ENCODE measurements at regions not wholly inside any gene's neighbourhood (a gene's known extent, or its start where the extent isn't known, plus 50 kb on each side); places are given as distances from the start of the nearest gene placed in this dataset.
"Not testable (repeated sequence)": the region's sequence is repeated elsewhere in the genome, so short reads cannot be mapped to it uniquely, and the experiment has no call there.

DNA sequence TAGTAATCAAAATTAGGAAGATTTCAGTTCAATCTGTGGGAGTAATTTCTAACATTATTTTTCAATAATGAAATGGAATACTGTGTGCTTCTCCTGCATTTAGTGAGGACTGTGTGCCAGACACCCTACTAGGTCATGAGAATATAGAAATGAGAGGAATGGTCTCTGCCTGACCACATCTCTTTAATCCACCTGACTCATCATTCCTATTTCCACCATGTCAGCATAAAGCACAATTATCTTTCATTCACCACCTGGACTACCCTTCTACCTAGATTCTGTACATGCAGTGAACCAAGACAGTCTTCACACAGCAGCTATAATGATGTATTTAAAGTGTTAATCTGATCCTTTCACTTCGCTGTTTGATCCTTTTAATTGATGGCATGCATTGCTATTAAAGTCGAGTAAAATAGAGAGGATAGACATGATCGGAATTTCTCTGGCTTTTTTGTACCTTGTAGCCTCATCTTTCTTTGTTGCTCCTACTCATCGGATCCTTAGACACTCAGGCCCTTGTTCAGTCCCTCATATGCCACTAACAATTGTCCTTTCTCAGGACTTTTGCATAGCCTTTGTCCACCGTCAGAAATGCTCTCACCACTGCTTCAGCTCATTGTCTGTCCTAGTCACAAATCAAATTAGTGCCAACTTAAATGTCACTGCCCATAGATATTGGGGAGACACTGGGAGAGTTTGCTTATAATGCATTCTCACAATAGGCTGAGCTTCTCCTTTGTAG is 1037.1 kb downstream of the REEP3 start:
- no peak overlapping the region for H3K27ac ChIP-seq
- no peak overlapping the region for H3K4me3 ChIP-seq (ENCODE audit: low read depth in 1 of 2, low read length in 1 of 2)
- no peaks in the 10 kb centered on the region for H3K36me3 ChIP-seq
- no peaks in the 10 kb centered on the region for H3K27me3 ChIP-seq
- H3K9me3 ChIP-seq: no peaks in the 10 kb centered on the region
- TF ChIP-seq CTCF (IDR thresholded peaks at IDR 0.05): no peak
- no peaks in the 10 kb centered on the region for H3K4me1 ChIP-seq (ENCODE audit: control insufficient read depth in 1 of 2, insufficient read depth in 1 of 2, low read depth in 1 of 2, low read length in 1 of 2)

GRCh38 chr10:64571056-64571455 is 1049.9 kb downstream of the REEP3 start:
- TF ChIP-seq CTCF (IDR thresholded peaks at IDR 0.05): no peak

DNA sequence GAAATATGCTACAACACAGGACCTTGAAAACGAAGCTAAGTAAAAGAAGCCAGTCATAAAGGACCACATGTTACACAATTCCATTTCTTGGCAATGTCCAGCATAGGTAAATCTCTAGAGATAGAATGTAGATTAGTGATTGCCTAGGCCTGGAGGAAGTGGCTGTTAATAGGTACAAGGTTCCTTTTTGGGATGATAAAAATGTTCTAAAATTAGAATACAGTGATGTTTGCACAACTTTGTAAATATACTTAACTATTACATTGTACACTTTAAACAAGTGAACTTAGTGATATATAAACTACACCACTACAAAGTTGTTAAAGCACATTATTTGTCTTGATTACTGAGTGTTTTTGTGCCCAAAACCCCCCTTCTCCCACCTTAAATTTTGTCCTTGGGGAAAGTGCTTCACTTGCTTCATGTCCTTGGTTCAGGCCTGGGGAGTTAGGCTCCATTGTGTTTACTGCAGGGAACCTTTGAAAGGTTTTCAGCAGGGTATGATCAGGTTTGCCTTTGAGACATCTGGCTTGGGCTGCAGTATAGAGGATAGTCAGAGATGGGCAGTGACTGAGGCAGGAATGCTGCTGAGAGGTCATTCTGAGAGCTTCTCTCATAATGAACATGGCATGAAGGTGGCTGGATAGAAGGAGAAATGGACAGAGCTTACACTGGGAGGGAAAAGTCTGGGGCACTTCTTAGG is 1052.6 kb downstream of the REEP3 start:
- Histone ChIP-seq H3K9me3 (no peaks in the 10 kb centered on the region), H3K36me3 (no peaks in the 10 kb centered on the region), H3K4me3 (ENCODE audit: low read depth in 1 of 2, low read length in 1 of 2) (no peak overlapping the region), H3K27me3 (no peaks in the 10 kb centered on the region), H3K27ac (no peak overlapping the region), H3K4me1 (ENCODE audit: control insufficient read depth in 1 of 2, insufficient read depth in 1 of 2, low read depth in 1 of 2, low read length in 1 of 2) (no peaks in the 10 kb centered on the region)
- TF ChIP-seq CTCF (IDR thresholded peaks at IDR 0.05): no peak

More at GRCh38 chr10:64571056-64571455, 1049.9 kb downstream of the REEP3 start:
- Histone ChIP-seq H3K9me3 (peaks cover 7% of the 10 kb centered on the region), H3K4me1 (ENCODE audit: control insufficient read depth in 1 of 2, insufficient read depth in 1 of 2, low read depth in 1 of 2, low read length in 1 of 2) (no peaks in the 10 kb centered on the region), H3K27ac (no peak overlapping the region), H3K36me3 (no peaks in the 10 kb centered on the region), H3K4me3 (ENCODE audit: low read depth in 1 of 2, low read length in 1 of 2) (no peak overlapping the region), H3K27me3 (no peaks in the 10 kb centered on the region)

DNA sequence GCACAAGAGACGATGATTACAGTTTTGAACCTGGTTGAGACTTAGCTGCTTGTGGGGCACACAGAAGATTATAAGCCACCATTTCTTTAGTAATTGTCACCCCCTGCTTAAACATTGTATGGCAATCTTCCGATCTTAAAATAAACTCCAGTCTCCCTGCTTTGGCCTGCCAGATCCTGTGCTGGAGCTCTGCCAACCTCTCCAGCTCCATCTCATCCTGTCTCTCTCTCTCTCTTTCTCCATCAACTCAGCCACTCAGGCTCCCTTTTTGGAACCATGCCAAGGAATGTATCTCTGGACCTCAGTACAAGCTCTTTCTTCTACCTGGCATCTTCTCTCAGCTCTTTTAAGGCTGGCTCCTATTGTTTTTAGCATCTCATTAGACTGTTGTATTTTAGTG is 1053.2 kb downstream of the REEP3 start:
- H3K4me3 ChIP-seq (ENCODE audit: low read depth in 1 of 2, low read length in 1 of 2): no peak overlapping the region
- no peaks in the 10 kb centered on the region for H3K9me3 ChIP-seq
- H3K27ac ChIP-seq: no peak overlapping the region
- no peak for TF ChIP-seq CTCF (IDR thresholded peaks at IDR 0.05)
- H3K27me3 ChIP-seq: no peaks in the 10 kb centered on the region
- no peaks in the 10 kb centered on the region for H3K4me1 ChIP-seq (ENCODE audit: control insufficient read depth in 1 of 2, insufficient read depth in 1 of 2, low read depth in 1 of 2, low read length in 1 of 2)
- H3K36me3 ChIP-seq: no peaks in the 10 kb centered on the region

DNA sequence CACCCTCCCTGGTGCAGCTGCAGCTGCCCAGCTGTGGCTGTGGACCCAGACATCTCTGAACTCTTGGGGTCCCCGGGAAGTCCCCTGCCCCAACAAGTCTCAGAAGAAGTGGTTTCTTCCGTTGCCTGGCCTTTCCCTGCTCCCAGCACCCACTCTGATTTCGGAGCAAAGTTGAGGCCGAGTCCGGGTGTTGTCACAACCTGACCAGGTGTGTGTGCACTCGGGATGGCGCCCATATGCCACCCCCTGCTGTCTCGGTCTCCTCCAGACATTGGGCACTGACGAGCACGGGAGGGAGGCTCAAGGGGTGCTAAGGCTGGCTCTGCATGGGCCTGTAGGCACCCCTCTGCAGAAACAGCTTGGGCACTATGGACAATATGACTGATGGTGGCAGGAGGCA is 1055.3 kb downstream of the REEP3 start:
- no peaks in the 10 kb centered on the region for H3K36me3 ChIP-seq
- H3K4me3 ChIP-seq (ENCODE audit: low read depth in 1 of 2, low read length in 1 of 2): no peak overlapping the region
- no peak overlapping the region for H3K27ac ChIP-seq
- H3K27me3 ChIP-seq: no peaks in the 10 kb centered on the region
- TF ChIP-seq CTCF (IDR thresholded peaks at IDR 0.05): no peak
- no peaks in the 10 kb centered on the region for H3K4me1 ChIP-seq (ENCODE audit: control insufficient read depth in 1 of 2, insufficient read depth in 1 of 2, low read depth in 1 of 2, low read length in 1 of 2)
- H3K9me3 ChIP-seq: no peaks in the 10 kb centered on the region

GRCh38 chr10:64578757-64579156 is 1057.6 kb downstream of the REEP3 start:
- not testable (repeated sequence) for H3K4me3 ChIP-seq (ENCODE audit: low read depth in 1 of 2, low read length in 1 of 2); H3K4me1 ChIP-seq (ENCODE audit: control insufficient read depth in 1 of 2, insufficient read depth in 1 of 2, low read depth in 1 of 2, low read length in 1 of 2); H3K36me3 ChIP-seq; H3K9me3 ChIP-seq; H3K27ac ChIP-seq; H3K27me3 ChIP-seq
